HCT116 (cell line): ENCODE measurements at regions not wholly inside any gene's neighbourhood (a gene's known extent, or its start where the extent isn't known, plus 50 kb on each side); places are given as distances from the start of the nearest gene placed in this dataset.

Experiments
- ATAC-seq: fragments of 200-7000 bp; cut with Tn5 transposase; 2 replicates; pipeline ENCODE4 v1.9.1; 2020; ENCODE audit warnings: mild to moderate bottlenecking, moderate library complexity
- BruUV-seq: library from RNA; stranded (reverse); fragments of 400-500 nt; replicated peaks from 2 replicates; lab custom pipeline; 2021; lab: Mats Ljungman, UMichigan
- CTCF ChIA-PET: fragments of 300-600 bp; sonication (Branson Sonifier 250); formaldehyde crosslinking; loops from one replicate; lab custom pipeline; 2021; ENCODE audit warnings: antibody characterized with exemption; lab: Charles Lee
- POLR2A ChIA-PET: fragments of 300-600, 350-600 bp; sonication (Branson Sonifier 250); formaldehyde crosslinking; loops from one replicate; lab custom pipeline; 2021; ENCODE audit warnings: antibody characterized with exemption; lab: Charles Lee
- RAD21 ChIA-PET, 2 experiments: fragments of 300-600 bp; sonication (Branson Sonifier 250); formaldehyde crosslinking; loops; one replicate each; lab custom pipeline; 2023; ENCODE audit warnings: low total read pairs in 2 of 2; ENCODE audit not compliant: uncharacterized antibody in 2 of 2, unreplicated experiment in 2 of 2, low non-redundant PET in 1 of 2; lab: Charles Lee
- DNase-seq: peaks from one replicate; pipeline ENCODE4 v3.0.0-alpha.2; 2010; ENCODE audit warnings: low read depth, low spot score
- H2AFZ ChIP-seq: fragments of 200-600 bp; shearing (Covaris generic), sonication (generic); 2 replicates; pipeline ENCODE4 v1.6.1; 2017; ENCODE audit warnings: low read depth, mixed run types, mixed read lengths, antibody characterized with exemption, low read length; ENCODE audit not compliant: poor library complexity, severe bottlenecking
- H3K27ac ChIP-seq: 2 replicates; pipeline ENCODE4 v1.5.1; 2012; ENCODE audit warnings: low read depth, low read length
- H3K27me3 ChIP-seq: fragments of 200-600 bp; sonication (generic); 2 replicates; pipeline ENCODE4 v1.6.1; 2016; ENCODE audit warnings: mixed run types, low read length, mixed read lengths; ENCODE audit not compliant: insufficient read depth
- H3K36me3 ChIP-seq, 2 experiments: fragments of 200-500 bp in 1 of 2; fragments of 200-600 bp in 1 of 2; sonication (Bioruptor generic) in 1 of 2; sonication (generic) in 1 of 2; 2 replicates each; pipeline versions ENCODE4 v1.5.1 to v1.6.1; 2014 to 2016; ENCODE audit warnings: low read length in 2 of 2, inconsistent platforms in 1 of 2, mixed read lengths in 1 of 2, mixed run types in 1 of 2; ENCODE audit not compliant: insufficient read depth in 2 of 2, control insufficient read depth in 1 of 2
- H3K4me1 ChIP-seq, 2 experiments: fragments of 200-600 bp in 1 of 2; sonication (generic) in 1 of 2; 2 replicates each; pipeline versions ENCODE4 v1.5.1 to v1.6.1; 2012 to 2017; ENCODE audit warnings: low read length in 2 of 2, inconsistent platforms in 1 of 2, mild to moderate bottlenecking in 1 of 2, mixed read lengths in 1 of 2, mixed run types in 1 of 2, moderate library complexity in 1 of 2; ENCODE audit not compliant: insufficient read depth in 2 of 2, control insufficient read depth in 1 of 2
- H3K4me2 ChIP-seq: fragments of 200-600 bp; sonication (generic); 2 replicates; pipeline ENCODE4 v1.6.1; 2017; ENCODE audit warnings: mixed run types, low read length, mixed read lengths
- H3K4me3 ChIP-seq, 2 experiments: fragments of 200-600 bp in 1 of 2; sonication (generic) in 1 of 2; replicated peaks in 1 of 2; 2 replicates each; pipeline ENCODE4 v1.5.1; 2011 to 2016; ENCODE audit warnings: low read length in 2 of 2, control low read depth in 1 of 2, low read depth in 1 of 2, mild to moderate bottlenecking in 1 of 2, mixed read lengths in 1 of 2, mixed run types in 1 of 2
- H3K79me2 ChIP-seq: fragments of 200-600 bp; sonication (generic); 2 replicates; pipeline ENCODE4 v1.6.1; 2017; ENCODE audit warnings: mild to moderate bottlenecking, mixed run types, low read length, moderate library complexity, mixed read lengths; ENCODE audit not compliant: insufficient read depth
- H3K9ac ChIP-seq: fragments of 200-600 bp; sonication (generic); 2 replicates; pipeline ENCODE4 v1.6.1; 2016; ENCODE audit warnings: low read length, mixed read lengths
- H3K9me2 ChIP-seq: fragments of 200-600 bp; sonication (generic), shearing (Covaris generic); 2 replicates; pipeline ENCODE4 v1.6.1; 2017; ENCODE audit warnings: mixed run types, mild to moderate bottlenecking, moderate library complexity; ENCODE audit not compliant: insufficient read depth
- H3K9me3 ChIP-seq, 2 experiments: fragments of 200-500 bp in 1 of 2; fragments of 200-600 bp in 1 of 2; sonication (Bioruptor generic) in 1 of 2; sonication (generic) in 1 of 2; 2 replicates each; pipeline ENCODE4 v1.6.1; 2014 to 2017; ENCODE audit warnings: low read length in 2 of 2, mixed read lengths in 2 of 2, inconsistent platforms in 1 of 2, low read depth in 1 of 2, mild to moderate bottlenecking in 1 of 2, mixed run types in 1 of 2, moderate library complexity in 1 of 2; ENCODE audit not compliant: control insufficient read depth in 1 of 2, insufficient read depth in 1 of 2
- H4K20me1 ChIP-seq: fragments of 200-600 bp; sonication (generic), shearing (Covaris generic); 2 replicates; pipeline ENCODE4 v1.6.1; 2017; ENCODE audit warnings: mixed run types, mild to moderate bottlenecking, moderate library complexity; ENCODE audit not compliant: insufficient read depth
- ATF3 ChIP-seq: IDR thresholded peaks from 2 replicates; pipeline ENCODE4 v1.6.1; 2012
- CBX3 ChIP-seq: IDR thresholded peaks from 2 replicates; pipeline ENCODE4 v1.6.1; 2012; ENCODE audit warnings: low read depth
- CEBPB ChIP-seq: IDR thresholded peaks from 2 replicates; pipeline ENCODE4 v1.6.1; 2012; ENCODE audit warnings: low read depth
- EGR1 ChIP-seq: IDR thresholded peaks from 2 replicates; pipeline ENCODE4 v1.6.1; 2012; ENCODE audit warnings: low read depth
- ELF1 ChIP-seq: IDR thresholded peaks from 2 replicates; pipeline ENCODE4 v1.6.1; 2012; ENCODE audit warnings: low read depth, borderline replicate concordance
- FOSL1 ChIP-seq: IDR thresholded peaks from 2 replicates; pipeline ENCODE4 v1.6.1; 2012; ENCODE audit warnings: low read depth
- MAX ChIP-seq: IDR thresholded peaks from 2 replicates; pipeline ENCODE4 v1.6.1; 2012
- POLR2A ChIP-seq: IDR thresholded peaks from 2 replicates; pipeline ENCODE4 v1.7.0; 2011; ENCODE audit warnings: borderline replicate concordance; ENCODE audit not compliant: insufficient read depth, insufficient read length; ENCODE audit errors: extremely low read depth
- RAD21 ChIP-seq: IDR thresholded peaks from 2 replicates; pipeline ENCODE4 v1.6.1; 2012; ENCODE audit warnings: low read depth, mild to moderate bottlenecking
- REST ChIP-seq: IDR thresholded peaks from 2 replicates; pipeline ENCODE4 v1.6.1; 2012; ENCODE audit warnings: low read depth
- SP1 ChIP-seq: IDR thresholded peaks from 2 replicates; pipeline ENCODE4 v1.6.1; 2012; ENCODE audit warnings: low read depth
- SRF ChIP-seq: IDR thresholded peaks from 2 replicates; pipeline ENCODE4 v1.6.1; 2012; ENCODE audit warnings: low read depth
- TCF7L2 ChIP-seq: IDR thresholded peaks from 2 replicates; pipeline ENCODE4 v1.7.0; 2011; ENCODE audit warnings: borderline replicate concordance, inconsistent platforms; ENCODE audit not compliant: insufficient read depth, insufficient read length; ENCODE audit errors: extremely low read depth
- YY1 ChIP-seq: IDR thresholded peaks from 2 replicates; pipeline ENCODE4 v1.6.1; 2011; ENCODE audit warnings: low read length, low read depth, moderate library complexity, mild to moderate bottlenecking; ENCODE audit not compliant: insufficient replicate concordance; ENCODE audit errors: extremely low read depth
- ZFX ChIP-seq: fragments of 450-650 bp; IDR thresholded peaks from 2 replicates; pipeline ENCODE4 v1.6.1; 2017
- intact Hi-C: fragments of 100-400 bp; cut with micrococcal nuclease; formaldehyde crosslinking; loops from 2 replicates; pipeline ENCODE4 v1.10.0; 2022

GRCh38 chr14:98458702-98459101 is 813.3 kb downstream of the BCL11B start:
- CTCF ChIA-PET = no interaction called here
- intact Hi-C loops = no loop called here
- no peak overlapping the region for H3K4me2 ChIP-seq
- H3K79me2 ChIP-seq = no peaks in the 10 kb centered on the region
- no peak overlapping the region for H3K9ac ChIP-seq
- peaks cover 0 to 4% of the 10 kb centered on the region in 2 experiments; a peak in 2 of 4 replicates for H3K9me3 ChIP-seq
- no TSS peak for BruUV-seq
- no peak overlapping the region for H3K27ac ChIP-seq
- no peaks in the 10 kb centered on the region for H3K36me3 ChIP-seq
- no peaks in the 10 kb centered on the region for H3K27me3 ChIP-seq
- no peaks in the 10 kb centered on the region for H4K20me1 ChIP-seq
- H2AFZ ChIP-seq = no peak overlapping the region
- ATAC-seq = no peak
- RAD21 ChIA-PET = no interaction called here
- no peaks in the 10 kb centered on the region for H3K4me1 ChIP-seq
- no peak overlapping the region for H3K4me3 ChIP-seq
- no peaks in the 10 kb centered on the region for H3K9me2 ChIP-seq
- POLR2A ChIA-PET = no interaction called here
- TF ChIP-seq SP1 (no peak), SRF (no peak), FOSL1 (no peak), ELF1 (no peak), CEBPB (no peak), ATF3 (no peak)
- DNase-seq = no peak

- Histone ChIP-seq H3K9me3 (peaks cover 0 to under 1% of the 10 kb centered on the region in 2 experiments; a peak in 2 of 4 replicates), H3K9me2 (no peaks in the 10 kb centered on the region), H3K27me3 (no peaks in the 10 kb centered on the region), H3K4me2 (no peak overlapping the region), H3K9ac (no peak overlapping the region), H3K4me1 (no peaks in the 10 kb centered on the region), H4K20me1 (no peaks in the 10 kb centered on the region), H3K79me2 (no peaks in the 10 kb centered on the region), H3K36me3 (no peaks in the 10 kb centered on the region), H3K4me3 (no peak overlapping the region), H2AFZ (no peak overlapping the region), H3K27ac (no peak overlapping the region)
- BruUV-seq = no TSS peak
- ChIA-PET CTCF (no interaction called here), POLR2A (no interaction called here), RAD21 (no interaction called here)
- intact Hi-C loops = no loop called here
- TF ChIP-seq POLR2A (no peak), ZFX (no peak), EGR1 (no peak), TCF7L2 (no peak), REST (no peak), YY1 (no peak), RAD21 (no peak), MAX (no peak), CBX3 (no peak)
- no peak for ATAC-seq
- DNase-seq = no peak
Observed at GRCh38 chr14:98462908-98463307, 809.1 kb downstream of the BCL11B start.
